Breast epithelium (tissue), 3 donors: ENCODE measurements at regions not wholly inside any gene's neighbourhood (a gene's known extent, or its start where the extent isn't known, plus 50 kb on each side); places are given as distances from the start of the nearest gene placed in this dataset.

Experiments used
- CTCF ChIP-seq, 3 donors: fragments of 450-650 bp; IDR thresholded peaks; one replicate each; pipeline ENCODE4 v1.5.1; 2016 to 2017; ENCODE audit warnings: antibody characterized with exemption in 3 of 3, mild to moderate bottlenecking in 3 of 3, moderate library complexity in 3 of 3
- POLR2AphosphoS5 ChIP-seq, 3 donors: sonication (generic); formaldehyde crosslinking; IDR thresholded peaks; one replicate each; pipeline ENCODE4 v1.6.1; 2017; ENCODE audit warnings: antibody characterized with exemption in 3 of 3

DNA sequence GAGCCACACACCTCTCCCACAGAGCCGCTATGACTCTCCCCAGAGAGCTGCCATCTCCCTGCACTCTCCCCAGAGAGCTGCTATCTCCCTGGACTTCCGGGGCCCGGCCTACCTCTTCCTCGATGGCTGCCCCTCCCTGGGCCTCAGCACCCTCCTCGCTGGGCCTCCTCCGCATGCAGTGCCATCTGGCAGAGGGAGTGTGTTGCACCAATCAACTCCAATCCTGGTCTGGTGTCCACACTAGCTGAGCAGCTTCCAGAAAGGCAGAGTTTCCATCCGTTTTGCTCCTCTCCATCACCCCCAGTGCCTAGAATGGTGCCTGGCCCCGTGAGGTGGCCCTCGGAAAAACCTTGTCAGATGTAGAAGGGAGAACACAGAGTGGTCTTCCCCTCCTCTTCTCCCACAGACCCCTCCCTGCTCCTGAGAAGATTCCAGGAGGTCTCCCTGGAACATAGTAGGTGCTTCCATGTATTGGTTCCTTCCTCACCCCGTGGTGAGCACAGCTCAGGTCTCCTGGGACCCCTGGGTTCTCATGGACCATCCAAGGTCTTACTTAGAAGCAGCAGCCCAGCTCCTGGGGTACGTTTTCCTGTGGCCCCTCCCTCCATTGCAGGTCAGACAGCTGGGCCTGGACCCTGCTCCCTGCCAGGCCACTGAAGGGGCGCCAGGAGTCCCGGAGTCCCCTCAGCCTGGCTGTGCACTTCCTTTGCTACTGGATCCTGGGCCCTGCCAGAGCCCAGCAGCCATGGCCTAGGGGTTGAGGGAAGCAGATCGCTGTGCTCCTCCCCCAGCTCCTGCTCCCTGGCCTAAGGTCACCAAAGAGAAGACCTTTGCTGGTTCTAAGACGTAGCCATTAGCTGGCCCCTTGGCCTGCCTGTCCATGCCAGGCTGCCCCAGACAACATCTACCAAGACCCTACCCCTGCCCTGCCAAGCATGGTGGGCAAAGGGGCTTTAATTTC, 233.8 kb upstream of the GSE1 start:
- no peak for TF ChIP-seq POLR2AphosphoS5 (IDR thresholded peaks at IDR 0.05)
- TF ChIP-seq CTCF (IDR thresholded peaks at IDR 0.05): no peak
